ENCODE measurements at regions not wholly inside any gene's neighbourhood (a gene's known extent, or its start where the extent isn't known, plus 50 kb on each side); places are given as distances from the start of the nearest gene placed in this dataset.
"Not testable (repeated sequence)": the region's sequence is repeated elsewhere in the genome, so short reads cannot be mapped to it uniquely, and the experiment has no call there.

- H3K9ac ChIP-seq (ENCODE audit: low read depth, low read length) = no peak overlapping the region
- H3K4me3 ChIP-seq (ENCODE audit: low read depth, low read length) = no peak overlapping the region
- no peaks in the 10 kb centered on the region for H3K27me3 ChIP-seq (ENCODE audit: control insufficient read depth, insufficient read depth, low read length)
- H3K4me1 ChIP-seq (ENCODE audit: control insufficient read depth, insufficient read depth, low read length) = peaks cover 24% of the 10 kb centered on the region
- H3K9me3 ChIP-seq (ENCODE audit: control insufficient read depth, insufficient read depth, low read length) = no peaks in the 10 kb centered on the region
- H3K36me3 ChIP-seq (ENCODE audit: control insufficient read depth, insufficient read depth, low read length) = no peaks in the 10 kb centered on the region
These were observed 187.6 kb downstream of the SOX4 start for GRCh38 chr6:21781128-21781527.

- Histone ChIP-seq H3K4me1 (ENCODE audit: control insufficient read depth, insufficient read depth, low read length) (peaks cover 21% of the 10 kb centered on the region), H3K9me3 (ENCODE audit: control insufficient read depth, insufficient read depth, low read length) (no peaks in the 10 kb centered on the region), H3K36me3 (ENCODE audit: control insufficient read depth, insufficient read depth, low read length) (no peaks in the 10 kb centered on the region), H3K9ac (ENCODE audit: low read depth, low read length) (no peak overlapping the region), H3K4me3 (ENCODE audit: low read depth, low read length) (no peak overlapping the region), H3K27me3 (ENCODE audit: control insufficient read depth, insufficient read depth, low read length) (no peaks in the 10 kb centered on the region)
These were observed 191.6 kb downstream of the SOX4 start for GRCh38 chr6:21785164-21785563.

GRCh38 chr6:21791056-21791455 lies 197.5 kb downstream of the SOX4 start:
- Histone ChIP-seq H3K4me1 (ENCODE audit: control insufficient read depth, insufficient read depth, low read length) (no peaks in the 10 kb centered on the region), H3K9ac (ENCODE audit: low read depth, low read length) (no peak overlapping the region)

GRCh38 chr6:21791581-21791980 lies 198.0 kb downstream of the SOX4 start:
- H3K4me1 ChIP-seq (ENCODE audit: control insufficient read depth, insufficient read depth, low read length) = no peaks in the 10 kb centered on the region

More at GRCh38 chr6:21791056-21791455, 197.5 kb downstream of the SOX4 start:
- Histone ChIP-seq H3K4me3 (ENCODE audit: low read depth, low read length) (no peak overlapping the region), H3K27me3 (ENCODE audit: control insufficient read depth, insufficient read depth, low read length) (no peaks in the 10 kb centered on the region), H3K9me3 (ENCODE audit: control insufficient read depth, insufficient read depth, low read length) (no peaks in the 10 kb centered on the region), H3K36me3 (ENCODE audit: control insufficient read depth, insufficient read depth, low read length) (no peaks in the 10 kb centered on the region)

GRCh38 chr6:21792177-21792576 lies 198.6 kb downstream of the SOX4 start:
- Histone ChIP-seq H3K9ac (ENCODE audit: low read depth, low read length) (no peak overlapping the region), H3K4me1 (ENCODE audit: control insufficient read depth, insufficient read depth, low read length) (no peaks in the 10 kb centered on the region), H3K36me3 (ENCODE audit: control insufficient read depth, insufficient read depth, low read length) (no peaks in the 10 kb centered on the region), H3K4me3 (ENCODE audit: low read depth, low read length) (no peak overlapping the region), H3K9me3 (ENCODE audit: control insufficient read depth, insufficient read depth, low read length) (no peaks in the 10 kb centered on the region), H3K27me3 (ENCODE audit: control insufficient read depth, insufficient read depth, low read length) (no peaks in the 10 kb centered on the region)

More at GRCh38 chr6:21791581-21791980, 198.0 kb downstream of the SOX4 start:
- Histone ChIP-seq H3K27me3 (ENCODE audit: control insufficient read depth, insufficient read depth, low read length) (no peaks in the 10 kb centered on the region), H3K9ac (ENCODE audit: low read depth, low read length) (no peak overlapping the region), H3K36me3 (ENCODE audit: control insufficient read depth, insufficient read depth, low read length) (no peaks in the 10 kb centered on the region), H3K4me3 (ENCODE audit: low read depth, low read length) (no peak overlapping the region), H3K9me3 (ENCODE audit: control insufficient read depth, insufficient read depth, low read length) (no peaks in the 10 kb centered on the region)

- not testable (repeated sequence) for H3K4me1 ChIP-seq (ENCODE audit: control insufficient read depth, insufficient read depth, low read length); H3K9ac ChIP-seq (ENCODE audit: low read depth, low read length); H3K9me3 ChIP-seq (ENCODE audit: control insufficient read depth, insufficient read depth, low read length); H3K36me3 ChIP-seq (ENCODE audit: control insufficient read depth, insufficient read depth, low read length); H3K27me3 ChIP-seq (ENCODE audit: control insufficient read depth, insufficient read depth, low read length); H3K4me3 ChIP-seq (ENCODE audit: low read depth, low read length)
These were observed 203.4 kb downstream of the SOX4 start for GRCh38 chr6:21796979-21797378.

- Histone ChIP-seq H3K4me1 (ENCODE audit: control insufficient read depth, insufficient read depth, low read length) (peaks cover 8% of the 10 kb centered on the region), H3K27me3 (ENCODE audit: control insufficient read depth, insufficient read depth, low read length) (no peaks in the 10 kb centered on the region), H3K36me3 (ENCODE audit: control insufficient read depth, insufficient read depth, low read length) (no peaks in the 10 kb centered on the region), H3K4me3 (ENCODE audit: low read depth, low read length) (no peak overlapping the region), H3K9ac (ENCODE audit: low read depth, low read length) (no peak overlapping the region), H3K9me3 (ENCODE audit: control insufficient read depth, insufficient read depth, low read length) (no peaks in the 10 kb centered on the region)
These were observed 204.9 kb downstream of the SOX4 start for GRCh38 chr6:21798468-21798867.

- Histone ChIP-seq H3K9ac (ENCODE audit: low read depth, low read length) (no peak overlapping the region), H3K27me3 (ENCODE audit: control insufficient read depth, insufficient read depth, low read length) (no peaks in the 10 kb centered on the region), H3K36me3 (ENCODE audit: control insufficient read depth, insufficient read depth, low read length) (no peaks in the 10 kb centered on the region), H3K9me3 (ENCODE audit: control insufficient read depth, insufficient read depth, low read length) (no peaks in the 10 kb centered on the region), H3K4me3 (ENCODE audit: low read depth, low read length) (no peak overlapping the region), H3K4me1 (ENCODE audit: control insufficient read depth, insufficient read depth, low read length) (peaks cover 8% of the 10 kb centered on the region)
These were observed 206.8 kb downstream of the SOX4 start for GRCh38 chr6:21800330-21800729.

- no peaks in the 10 kb centered on the region for H3K9me3 ChIP-seq (ENCODE audit: control insufficient read depth, insufficient read depth, low read length)
These were observed 207.4 kb downstream of the SOX4 start for GRCh38 chr6:21800948-21801438.

GRCh38 chr6:21801446-21802174 lies 208.1 kb downstream of the SOX4 start:
- H3K9ac ChIP-seq (ENCODE audit: low read depth, low read length) = no peak overlapping the region
- H3K4me1 ChIP-seq (ENCODE audit: control insufficient read depth, insufficient read depth, low read length) = peaks cover 8% of the 10 kb centered on the region
- no peaks in the 10 kb centered on the region for H3K36me3 ChIP-seq (ENCODE audit: control insufficient read depth, insufficient read depth, low read length)
- H3K27me3 ChIP-seq (ENCODE audit: control insufficient read depth, insufficient read depth, low read length) = no peaks in the 10 kb centered on the region
- no peak overlapping the region for H3K4me3 ChIP-seq (ENCODE audit: low read depth, low read length)
- H3K9me3 ChIP-seq (ENCODE audit: control insufficient read depth, insufficient read depth, low read length) = no peaks in the 10 kb centered on the region

More at GRCh38 chr6:21800948-21801438, 207.4 kb downstream of the SOX4 start:
- Histone ChIP-seq H3K27me3 (ENCODE audit: control insufficient read depth, insufficient read depth, low read length) (no peaks in the 10 kb centered on the region), H3K9ac (ENCODE audit: low read depth, low read length) (no peak overlapping the region), H3K4me3 (ENCODE audit: low read depth, low read length) (no peak overlapping the region), H3K36me3 (ENCODE audit: control insufficient read depth, insufficient read depth, low read length) (no peaks in the 10 kb centered on the region), H3K4me1 (ENCODE audit: control insufficient read depth, insufficient read depth, low read length) (peaks cover 8% of the 10 kb centered on the region)

GRCh38 chr6:21802175-21802822 lies 208.7 kb downstream of the SOX4 start:
- no peak overlapping the region for H3K4me3 ChIP-seq (ENCODE audit: low read depth, low read length)
- no peaks in the 10 kb centered on the region for H3K36me3 ChIP-seq (ENCODE audit: control insufficient read depth, insufficient read depth, low read length)
- no peak overlapping the region for H3K9ac ChIP-seq (ENCODE audit: low read depth, low read length)
- H3K27me3 ChIP-seq (ENCODE audit: control insufficient read depth, insufficient read depth, low read length) = no peaks in the 10 kb centered on the region
- peaks cover 8% of the 10 kb centered on the region for H3K4me1 ChIP-seq (ENCODE audit: control insufficient read depth, insufficient read depth, low read length)
- no peaks in the 10 kb centered on the region for H3K9me3 ChIP-seq (ENCODE audit: control insufficient read depth, insufficient read depth, low read length)

Data from iPS-15b (cell line).